Breast epithelium (tissue), 4 donors: ENCODE measurements at regions not wholly inside any gene's neighbourhood (a gene's known extent, or its start where the extent isn't known, plus 50 kb on each side); places are given as distances from the start of the nearest gene placed in this dataset.

ENCODE experiments used
- DNase-seq, 2 donors: peaks; one replicate each; pipeline ENCODE4 v3.0.0-alpha.2; 2019; ENCODE audit warnings: low spot score in 2 of 2
- H3K27ac ChIP-seq, 2 donors: fragments of 200-600 bp; sonication (generic) in 1 of 2; one replicate each; pipeline ENCODE4 v1.5.1; 2016 to 2019; ENCODE audit warnings: mild to moderate bottlenecking in 1 of 2
- H3K27me3 ChIP-seq, 2 donors: fragments of 200-600 bp; sonication (generic) in 1 of 2; one replicate each; pipeline versions ENCODE4 v1.5.1 to v1.6.0; 2017 to 2019; ENCODE audit warnings: control low read depth in 1 of 2, mild to moderate bottlenecking in 1 of 2
- H3K36me3 ChIP-seq: fragments of 200-600 bp; one replicate; pipeline ENCODE4 v1.5.1; 2019
- H3K4me1 ChIP-seq, 2 donors: fragments of 200-600 bp; sonication (generic); one replicate each; pipeline ENCODE4 v1.5.1; 2016 to 2019; ENCODE audit warnings: control low read depth in 1 of 2
- H3K4me3 ChIP-seq, 3 donors: fragments of 200-600 bp; sonication (generic); 1 replicate in 2 of 3; 2 replicates in 1 of 3; pipeline ENCODE4 v1.5.1; 2016 to 2019; ENCODE audit warnings: mild to moderate bottlenecking in 3 of 3, moderate library complexity in 2 of 3
- H3K9me3 ChIP-seq, 2 donors: fragments of 200-600 bp; sonication (generic) in 1 of 2; one replicate each; pipeline ENCODE4 v1.5.1; 2016 to 2019; ENCODE audit warnings: control low read depth in 1 of 2
- CTCF ChIP-seq, 3 donors: fragments of 450-650 bp; IDR thresholded peaks; one replicate each; pipeline ENCODE4 v1.5.1; 2016 to 2017; ENCODE audit warnings: antibody characterized with exemption in 3 of 3, mild to moderate bottlenecking in 3 of 3, moderate library complexity in 3 of 3
- POLR2A ChIP-seq: fragments of 450-650 bp; IDR thresholded peaks from one replicate; pipeline ENCODE4 v1.6.1; 2016; ENCODE audit warnings: antibody characterized with exemption, mild to moderate bottlenecking, moderate library complexity
- POLR2AphosphoS5 ChIP-seq, 3 donors: sonication (generic); formaldehyde crosslinking; IDR thresholded peaks; one replicate each; pipeline ENCODE4 v1.6.1; 2017; ENCODE audit warnings: antibody characterized with exemption in 3 of 3
- intact Hi-C: fragments of 100-400 bp; cut with DNase I; formaldehyde crosslinking; loops from one replicate; pipeline ENCODE4 v1.15.1; 2023; ENCODE audit warnings: low total_unique reads

DNA sequence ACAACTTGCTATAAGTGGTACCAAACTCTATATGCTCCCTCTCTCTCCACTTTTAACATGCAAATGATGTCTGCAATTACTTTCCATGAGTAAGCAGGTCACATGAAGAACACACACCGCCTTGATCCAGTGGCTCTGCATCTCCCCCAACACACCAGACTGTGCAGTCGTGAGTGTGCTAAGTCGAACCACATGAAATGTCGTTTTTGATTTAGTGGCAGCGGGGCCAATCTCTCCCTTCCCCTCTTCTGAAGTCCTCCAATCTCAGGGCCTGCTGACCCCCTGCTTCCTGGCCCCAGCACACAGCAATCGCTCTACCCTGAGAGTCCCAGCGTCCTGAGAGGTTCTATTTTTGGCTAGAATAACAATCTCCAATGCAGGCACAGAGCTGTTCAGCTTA, 312.5 kb downstream of the SHQ1 start:
- Histone ChIP-seq H3K4me3 (no peak overlapping the region), H3K27me3 (no peaks in the 10 kb centered on the region), H3K9me3 (no peaks in the 10 kb centered on the region), H3K36me3 (no peaks in the 10 kb centered on the region), H3K4me1 (no peaks in the 10 kb centered on the region), H3K27ac (no peak overlapping the region)
- intact Hi-C loops: no loop called here
- TF ChIP-seq POLR2AphosphoS5 (IDR thresholded peaks at IDR 0.05) (no peak), POLR2A (no peak), CTCF (IDR thresholded peaks at IDR 0.05) (no peak)
- DNase-seq: no peak

GRCh38 chr3:72533591-72534473, 314.4 kb downstream of the SHQ1 start:
- Histone ChIP-seq H3K27me3 (no peaks in the 10 kb centered on the region), H3K4me1 (no peaks in the 10 kb centered on the region), H3K9me3 (no peaks in the 10 kb centered on the region), H3K36me3 (no peaks in the 10 kb centered on the region), H3K27ac (no peak overlapping the region), H3K4me3 (no peak overlapping the region)
- DNase-seq: no peak
- intact Hi-C loops: no loop called here
- TF ChIP-seq POLR2AphosphoS5 (IDR thresholded peaks at IDR 0.05): no peak
- no peak for TF ChIP-seq CTCF (IDR thresholded peaks at IDR 0.05)
- TF ChIP-seq POLR2A: no peak

DNA sequence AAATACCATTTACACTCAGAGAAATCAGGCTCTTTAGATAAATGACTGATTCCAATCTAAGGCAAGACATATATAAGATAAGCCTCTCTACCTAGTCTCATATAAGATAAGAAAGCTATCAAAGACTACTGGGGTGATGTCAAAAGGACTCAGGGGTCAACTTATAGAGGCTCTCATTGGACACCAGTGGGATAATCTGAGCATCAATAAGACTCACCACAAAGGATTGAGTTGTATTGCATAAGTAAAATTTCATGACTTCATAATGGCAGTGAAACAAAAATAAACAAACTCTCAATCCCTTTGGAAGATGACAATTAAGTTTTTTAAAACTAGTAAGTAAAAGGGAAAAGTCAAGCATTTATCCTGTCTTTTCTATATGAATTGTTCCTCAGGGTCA, 317.8 kb downstream of the SHQ1 start:
- Histone ChIP-seq H3K27ac (no peak overlapping the region), H3K4me3 (no peak overlapping the region), H3K9me3 (no peaks in the 10 kb centered on the region), H3K27me3 (no peaks in the 10 kb centered on the region), H3K4me1 (no peaks in the 10 kb centered on the region), H3K36me3 (no peaks in the 10 kb centered on the region)
- no peak for DNase-seq
- no peak for TF ChIP-seq CTCF (IDR thresholded peaks at IDR 0.05)
- TF ChIP-seq POLR2AphosphoS5 (IDR thresholded peaks at IDR 0.05): no peak
- intact Hi-C loops: no loop called here

- Histone ChIP-seq H3K4me3 (no peak overlapping the region), H3K27ac (no peak overlapping the region), H3K9me3 (no peaks in the 10 kb centered on the region), H3K4me1 (no peaks in the 10 kb centered on the region), H3K36me3 (no peaks in the 10 kb centered on the region), H3K27me3 (no peaks in the 10 kb centered on the region)
- DNase-seq: no peak
- no peak for TF ChIP-seq POLR2AphosphoS5 (IDR thresholded peaks at IDR 0.05)
- no peak for TF ChIP-seq POLR2A
- TF ChIP-seq CTCF (IDR thresholded peaks at IDR 0.05): no peak
- intact Hi-C loops: no loop called here
Observed at GRCh38 chr3:72529081-72529480, 319.2 kb downstream of the SHQ1 start.

- Histone ChIP-seq H3K4me3 (no peak overlapping the region), H3K4me1 (no peaks in the 10 kb centered on the region), H3K36me3 (no peaks in the 10 kb centered on the region), H3K27me3 (no peaks in the 10 kb centered on the region), H3K27ac (no peak overlapping the region), H3K9me3 (no peaks in the 10 kb centered on the region)
- DNase-seq: no peak
- TF ChIP-seq CTCF (IDR thresholded peaks at IDR 0.05): no peak
- no peak for TF ChIP-seq POLR2A
- TF ChIP-seq POLR2AphosphoS5 (IDR thresholded peaks at IDR 0.05): no peak
- intact Hi-C loops: no loop called here
Observed at GRCh38 chr3:72523429-72524151, 324.7 kb downstream of the SHQ1 start.
